ENCODE measurements at regions not wholly inside any gene's neighbourhood (a gene's known extent, or its start where the extent isn't known, plus 50 kb on each side); places are given as distances from the start of the nearest gene placed in this dataset.

- H3K4me1 ChIP-seq (ENCODE audit: control insufficient read depth in 1 of 2, insufficient read depth in 2 of 2, low read length in 2 of 2), result no peaks in the 10 kb centered on the region
- no peak overlapping the region for H3K27ac ChIP-seq (ENCODE audit: low read depth, low read length)
- ATAC-seq (no peak), DNase-seq (ENCODE audit: low read depth, low spot score) (no peak)
- no TSS peak for BruUV-seq (replicated peaks)
- ChIA-PET RAD21 (ENCODE audit: low non-redundant PET in 1 of 2, low total read pairs in 2 of 2, uncharacterized antibody in 2 of 2, unreplicated experiment in 2 of 2) (no interaction called here), CTCF (no interaction called here), POLR2A (no interaction called here)
- no peak overlapping the region for H3K4me3 ChIP-seq (replicated peaks in 1 of 2; ENCODE audit: low read depth in 1 of 2, low read length in 2 of 2)
- H3K79me2 ChIP-seq (ENCODE audit: insufficient read depth, low read length), result no peaks in the 10 kb centered on the region
- peaks cover 20% of the 10 kb centered on the region for H3K27me3 ChIP-seq (ENCODE audit: insufficient read depth, low read length)
- H3K36me3 ChIP-seq (ENCODE audit: control insufficient read depth in 1 of 2, insufficient read depth in 2 of 2, low read length in 2 of 2), result no peaks in the 10 kb centered on the region
- no peak overlapping the region for H3K4me2 ChIP-seq (ENCODE audit: low read length)
- no peak for TF ChIP-seq ELF1 (IDR thresholded peaks at IDR 0.05; ENCODE audit: borderline replicate concordance, low read depth)
- no peak for TF ChIP-seq POLR2AphosphoS5 (IDR thresholded peaks at IDR 0.05; ENCODE audit: low read depth, low read length)
- no peak for TF ChIP-seq POLR2A (IDR thresholded peaks at IDR 0.05; ENCODE audit: borderline replicate concordance, extremely low read depth, insufficient read depth, insufficient read length)
- no peak for TF ChIP-seq EGR1 (IDR thresholded peaks at IDR 0.05; ENCODE audit: low read depth)
- TF ChIP-seq ZFX (IDR thresholded peaks at IDR 0.05), result no peak
- TF ChIP-seq EZH2 (IDR thresholded peaks at IDR 0.05), result no peak
- no peak for TF ChIP-seq FOSL1 (IDR thresholded peaks at IDR 0.05; ENCODE audit: low read depth)
- no peak for TF ChIP-seq CBX3 (IDR thresholded peaks at IDR 0.05; ENCODE audit: low read depth)
- TF ChIP-seq RAD21 (IDR thresholded peaks at IDR 0.05; ENCODE audit: low read depth), result no peak
- no peak for TF ChIP-seq SIN3A (IDR thresholded peaks at IDR 0.05; ENCODE audit: low read depth)
- TF ChIP-seq JUND (IDR thresholded peaks at IDR 0.05), result no peak
- TF ChIP-seq SP1 (IDR thresholded peaks at IDR 0.05; ENCODE audit: low read depth), result no peak
- no peaks in the 10 kb centered on the region for H3K9me3 ChIP-seq (ENCODE audit: control insufficient read depth in 1 of 2, insufficient read depth in 1 of 2, low read depth in 1 of 2, low read length in 2 of 2)
- intact Hi-C loops (cut with micrococcal nuclease), result no loop called here
- no peaks in the 10 kb centered on the region for H3K9me2 ChIP-seq (ENCODE audit: insufficient read depth)
- H4K20me1 ChIP-seq (ENCODE audit: insufficient read depth), result no peaks in the 10 kb centered on the region
- no peak overlapping the region for H3K9ac ChIP-seq (ENCODE audit: low read length)
- no peak overlapping the region for H2AFZ ChIP-seq (ENCODE audit: low read depth, low read length, poor library complexity, severe bottlenecking)
Observed at GRCh38 chr6:97557355-97557754, 274.3 kb upstream of the MMS22L start.

- H4K20me1 ChIP-seq (ENCODE audit: insufficient read depth), result no peaks in the 10 kb centered on the region
- no peaks in the 10 kb centered on the region for H3K4me1 ChIP-seq (ENCODE audit: control insufficient read depth in 1 of 2, insufficient read depth in 2 of 2, low read length in 2 of 2)
- H3K79me2 ChIP-seq (ENCODE audit: insufficient read depth, low read length), result no peaks in the 10 kb centered on the region
- H3K9me3 ChIP-seq (ENCODE audit: control insufficient read depth in 1 of 2, insufficient read depth in 1 of 2, low read depth in 1 of 2, low read length in 2 of 2), result no peaks in the 10 kb centered on the region
- TF ChIP-seq POLR2A (IDR thresholded peaks at IDR 0.05; ENCODE audit: borderline replicate concordance, extremely low read depth, insufficient read depth, insufficient read length) (no peak), ZFX (IDR thresholded peaks at IDR 0.05) (no peak), SIN3A (IDR thresholded peaks at IDR 0.05; ENCODE audit: low read depth) (no peak), JUND (IDR thresholded peaks at IDR 0.05) (no peak)
- no peaks in the 10 kb centered on the region for H3K9me2 ChIP-seq (ENCODE audit: insufficient read depth)
- ChIA-PET POLR2A (no interaction called here), RAD21 (ENCODE audit: low non-redundant PET in 1 of 2, low total read pairs in 2 of 2, uncharacterized antibody in 2 of 2, unreplicated experiment in 2 of 2) (no interaction called here), CTCF (no interaction called here)
- no peak overlapping the region for H3K4me2 ChIP-seq (ENCODE audit: low read length)
- H3K36me3 ChIP-seq (ENCODE audit: control insufficient read depth in 1 of 2, insufficient read depth in 2 of 2, low read length in 2 of 2), result no peaks in the 10 kb centered on the region
- intact Hi-C loops (cut with micrococcal nuclease), result no loop called here
- BruUV-seq (replicated peaks), result no TSS peak
- no peak for ATAC-seq
- peaks cover 12% of the 10 kb centered on the region for H3K27me3 ChIP-seq (ENCODE audit: insufficient read depth, low read length)
- H3K4me3 ChIP-seq (replicated peaks in 1 of 2; ENCODE audit: low read depth in 1 of 2, low read length in 2 of 2), result no peak overlapping the region
- H3K9ac ChIP-seq (ENCODE audit: low read length), result no peak overlapping the region
- no peak overlapping the region for H3K27ac ChIP-seq (ENCODE audit: low read depth, low read length)
- no peak for DNase-seq (ENCODE audit: low read depth, low spot score)
- H2AFZ ChIP-seq (ENCODE audit: low read depth, low read length, poor library complexity, severe bottlenecking), result no peak overlapping the region
Observed at GRCh38 chr6:97563529-97563928, 280.5 kb upstream of the MMS22L start.

All from HCT116 (cell line).